ENCODE measurements at regions not wholly inside any gene's neighbourhood (a gene's known extent, or its start where the extent isn't known, plus 50 kb on each side); places are given as distances from the start of the nearest gene placed in this dataset.

- no peak for DNase-seq (ENCODE audit: low read depth)
Measured at GRCh38 chr12:90899456-90900182, 55.4 kb downstream of the CCER1 start.

GRCh38 chr12:90897986-90898385 lies 57.0 kb downstream of the CCER1 start:
- DNase-seq (ENCODE audit: low read depth) = no peak

DNA sequence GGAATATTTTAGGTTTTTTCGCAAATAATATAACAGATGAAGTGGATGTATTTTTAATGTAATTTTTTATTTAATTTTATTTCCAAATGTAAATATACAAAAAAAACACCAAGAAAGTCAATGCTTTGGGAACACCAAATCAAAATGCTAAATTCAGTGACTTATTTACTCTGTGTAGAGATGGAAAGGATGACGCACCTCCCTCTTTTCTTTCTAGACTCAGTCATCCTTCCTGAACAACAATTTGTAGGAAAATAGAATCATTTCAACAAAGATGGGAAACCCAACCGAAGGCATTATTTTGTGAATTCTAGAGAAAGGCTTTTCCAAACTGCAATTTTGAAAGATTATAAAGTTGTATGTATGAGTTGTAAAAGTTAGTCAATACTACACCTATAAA lies 57.7 kb downstream of the CCER1 start:
- no peak for DNase-seq (ENCODE audit: low read depth)

GRCh38 chr12:90896821-90897220 lies 58.2 kb downstream of the CCER1 start:
- DNase-seq (ENCODE audit: low read depth) = no peak

- no peak for DNase-seq (ENCODE audit: low read depth)
Measured at GRCh38 chr12:90896164-90896563, 58.8 kb downstream of the CCER1 start.

- no peak for DNase-seq (ENCODE audit: low read depth)
Measured at GRCh38 chr12:90888316-90888715, 66.7 kb downstream of the CCER1 start.

DNA sequence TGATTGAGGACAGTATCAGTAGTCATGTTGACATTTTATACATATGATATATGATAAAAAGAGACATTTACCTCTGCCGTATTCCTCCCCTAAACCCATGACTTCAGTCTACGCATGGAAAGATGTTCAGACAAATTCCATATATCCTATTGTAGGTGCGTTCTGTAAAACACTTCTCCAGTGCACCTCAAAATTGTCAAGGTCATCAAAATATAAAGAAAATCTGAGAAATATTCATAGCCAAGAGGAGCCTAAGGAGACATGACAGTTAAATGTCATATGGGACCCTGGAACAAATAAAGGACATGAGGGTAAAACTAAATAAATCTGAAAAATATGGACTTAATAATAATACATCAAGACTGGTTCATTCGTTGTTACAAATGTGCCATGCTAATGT lies 71.5 kb downstream of the CCER1 start:
- DNase-seq (ENCODE audit: low read depth) = no peak

DNA sequence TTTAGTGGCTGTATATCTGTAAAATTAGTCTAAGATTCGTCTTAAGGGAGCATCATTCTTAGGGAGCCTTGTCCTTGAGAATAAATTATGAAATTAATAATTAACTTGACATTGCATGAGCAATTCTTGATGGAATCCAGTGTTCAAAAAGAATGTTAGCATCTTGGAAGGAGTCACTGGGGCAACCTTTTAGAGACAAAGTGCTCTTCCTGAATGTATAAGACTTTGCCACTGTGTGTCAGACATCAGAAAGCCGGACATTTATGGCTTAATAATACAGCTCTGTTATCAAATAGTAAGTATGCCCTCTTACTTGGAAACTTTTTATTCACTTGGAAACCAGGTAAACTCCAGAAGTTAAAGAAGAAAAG lies 83.3 kb downstream of the CCER1 start:
- no peak for DNase-seq (ENCODE audit: low read depth)

- DNase-seq (ENCODE audit: low read depth) = no peak
Measured at GRCh38 chr12:90870971-90871725, 83.8 kb downstream of the CCER1 start.

DNA sequence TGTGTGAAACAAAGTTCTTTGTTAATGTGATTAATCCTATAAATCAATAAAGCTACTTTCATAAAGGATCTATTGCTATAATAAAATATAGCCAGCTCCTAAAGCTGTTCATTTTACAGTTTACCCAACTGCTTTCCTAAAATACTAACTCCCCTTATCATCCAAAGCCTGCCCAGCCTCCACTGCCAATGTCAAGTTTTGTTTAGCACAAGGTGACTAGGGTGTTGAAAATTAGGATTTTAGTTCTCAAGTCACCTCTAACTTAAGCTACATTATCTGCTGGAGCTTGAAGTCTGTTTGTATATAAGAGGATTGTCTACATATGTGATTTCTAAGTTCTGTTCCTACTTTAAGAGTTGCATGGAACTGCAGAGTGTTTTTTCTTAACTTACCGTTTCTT lies 86.3 kb downstream of the CCER1 start:
- no peak for DNase-seq (ENCODE audit: low read depth)

DNA sequence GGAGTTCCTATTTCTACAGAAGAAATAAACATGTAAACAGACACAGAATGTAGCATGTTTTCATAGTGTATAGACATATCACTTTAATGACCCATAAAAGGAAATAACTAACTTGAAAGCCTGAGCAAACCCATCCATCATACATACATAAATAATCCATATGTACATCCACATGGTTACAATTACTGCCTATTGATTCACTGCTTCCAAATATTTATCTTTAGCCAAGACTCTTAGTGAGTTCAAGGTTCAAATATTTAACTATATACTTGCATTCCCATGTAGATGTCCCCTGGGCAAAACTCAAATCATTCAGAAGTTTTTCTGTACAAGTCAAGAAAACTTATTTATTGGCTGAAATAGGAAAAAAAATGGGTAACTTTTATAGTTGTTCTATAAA lies 95.4 kb downstream of the CCER1 start:
- no peak for DNase-seq (ENCODE audit: low read depth)

- DNase-seq (ENCODE audit: low read depth) = no peak
Measured at GRCh38 chr12:90858252-90858651, 96.7 kb downstream of the CCER1 start.

GRCh38 chr12:90855534-90855933 lies 99.4 kb downstream of the CCER1 start:
- DNase-seq (ENCODE audit: low read depth) = no peak

GRCh38 chr12:90854136-90854689 lies 100.8 kb downstream of the CCER1 start:
- no peak for DNase-seq (ENCODE audit: low read depth)

- no peak for DNase-seq (ENCODE audit: low read depth)
Measured at GRCh38 chr12:90851800-90852718, 102.9 kb downstream of the CCER1 start.

DNA sequence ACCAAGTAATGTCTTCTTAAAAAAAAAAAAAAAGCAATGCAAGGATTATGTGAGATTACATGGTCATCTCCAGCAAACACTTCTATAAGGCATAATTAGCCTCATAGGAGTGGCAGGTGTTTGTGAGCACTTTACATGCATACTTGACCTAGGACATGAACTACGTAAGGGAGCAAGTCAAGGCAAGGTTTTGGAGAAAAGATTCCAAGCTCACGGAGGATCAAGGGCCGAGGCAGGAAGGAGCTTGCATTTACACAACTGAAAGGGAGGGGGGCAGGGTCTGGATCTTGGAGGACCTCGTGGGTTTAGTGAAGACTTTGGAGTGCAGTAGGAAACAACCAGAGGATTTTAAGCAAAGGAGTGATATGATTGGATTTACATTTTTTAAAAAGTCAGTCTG lies 112.5 kb downstream of the CCER1 start:
- no peak for DNase-seq (ENCODE audit: low read depth)

GRCh38 chr12:90841336-90841735 lies 113.6 kb downstream of the CCER1 start:
- no peak for DNase-seq (ENCODE audit: low read depth)

GRCh38 chr12:90839346-90839745 lies 115.6 kb downstream of the CCER1 start:
- no peak for DNase-seq (ENCODE audit: low read depth)

GRCh38 chr12:90836689-90837088 lies 118.3 kb downstream of the CCER1 start:
- no peak for DNase-seq (ENCODE audit: low read depth)

GRCh38 chr12:90833228-90833627 lies 121.7 kb downstream of the CCER1 start:
- DNase-seq (ENCODE audit: low read depth) = no peak

GRCh38 chr12:90832427-90832826 lies 122.5 kb downstream of the CCER1 start:
- DNase-seq (ENCODE audit: low read depth) = no peak

DNA sequence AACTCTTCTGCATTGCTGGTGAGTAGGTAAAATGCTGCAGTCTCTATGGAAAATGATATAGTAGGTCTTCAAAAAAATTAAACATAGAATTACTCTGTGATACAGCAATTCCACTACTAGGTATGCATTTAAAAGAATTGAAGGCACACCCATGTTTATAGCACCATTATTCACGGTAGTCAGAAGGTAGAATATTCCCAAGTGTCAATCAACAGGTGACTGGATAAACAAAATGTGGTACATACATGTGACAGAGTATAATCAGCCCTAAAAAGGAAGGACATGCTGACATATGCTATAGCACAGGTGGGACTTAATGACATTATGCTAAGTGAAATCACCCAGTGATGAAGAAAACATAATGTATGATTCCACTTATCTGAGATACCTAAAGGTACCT lies 123.3 kb downstream of the CCER1 start:
- DNase-seq (ENCODE audit: low read depth) = no peak

All from T follicular helper cell (primary cell).